Trophoblast cell (in vitro differentiated cells and primary cell): ENCODE measurements at regions not wholly inside any gene's neighbourhood (a gene's known extent, or its start where the extent isn't known, plus 50 kb on each side); places are given as distances from the start of the nearest gene placed in this dataset.
"Not testable (repeated sequence)": the region's sequence is repeated elsewhere in the genome, so short reads cannot be mapped to it uniquely, and the experiment has no call there.

Experiments used
- DNase-seq, 2 donors: peaks; one replicate each; pipeline ENCODE4 v3.0.0-alpha.2; 2016
- H2AFZ ChIP-seq: 2 replicates; pipeline ENCODE4 v1.6.1; 2013; ENCODE audit warnings: low read length, moderate library complexity, mild to moderate bottlenecking; ENCODE audit not compliant: insufficient read depth, poor library complexity
- H2AK5ac ChIP-seq: 2 replicates; pipeline ENCODE4 v1.6.1; 2013; ENCODE audit warnings: mild to moderate bottlenecking, low read length
- H2BK120ac ChIP-seq: 2 replicates; pipeline ENCODE4 v1.6.1; 2013; ENCODE audit warnings: low read length, mild to moderate bottlenecking, moderate library complexity; ENCODE audit not compliant: insufficient read depth, poor library complexity
- H2BK12ac ChIP-seq: 2 replicates; pipeline ENCODE4 v1.6.1; 2013; ENCODE audit warnings: mild to moderate bottlenecking, low read length, moderate library complexity
- H2BK5ac ChIP-seq: 2 replicates; pipeline ENCODE4 v1.6.1; 2013; ENCODE audit warnings: low read length, low read depth, moderate library complexity, mild to moderate bottlenecking; ENCODE audit not compliant: poor library complexity
- H3K14ac ChIP-seq: 2 replicates; pipeline ENCODE4 v1.6.1; 2013; ENCODE audit warnings: mild to moderate bottlenecking, low read length
- H3K18ac ChIP-seq: 2 replicates; pipeline ENCODE4 v1.6.1; 2013; ENCODE audit warnings: mild to moderate bottlenecking, low read length
- H3K23ac ChIP-seq: 2 replicates; pipeline ENCODE4 v1.6.1; 2013; ENCODE audit warnings: low read length
- H3K27ac ChIP-seq: 2 replicates; pipeline ENCODE4 v1.5.1; 2013; ENCODE audit warnings: low read depth, mild to moderate bottlenecking, inconsistent platforms, low read length, moderate library complexity
- H3K27me3 ChIP-seq: 2 replicates; pipeline ENCODE4 v1.6.1; 2013; ENCODE audit warnings: inconsistent platforms, mild to moderate bottlenecking, low read length, moderate library complexity; ENCODE audit not compliant: insufficient read depth
- H3K36me3 ChIP-seq, 2 experiments: 1 replicate in 1 of 2; 2 replicates in 1 of 2; pipeline ENCODE4 v1.6.1; 2013; ENCODE audit warnings: low read length in 2 of 2, mild to moderate bottlenecking in 2 of 2, moderate library complexity in 1 of 2; ENCODE audit not compliant: insufficient read depth in 2 of 2, control insufficient read depth in 1 of 2
- H3K4ac ChIP-seq: 2 replicates; pipeline ENCODE4 v1.6.1; 2013; ENCODE audit warnings: low read depth, mild to moderate bottlenecking, low read length, moderate library complexity
- H3K4me1 ChIP-seq, 2 experiments: 1 replicate in 1 of 2; 2 replicates in 1 of 2; pipeline ENCODE4 v1.6.1; 2013; ENCODE audit warnings: low read length in 2 of 2, mild to moderate bottlenecking in 2 of 2, moderate library complexity in 1 of 2; ENCODE audit not compliant: insufficient read depth in 2 of 2, control insufficient read depth in 1 of 2
- H3K4me2 ChIP-seq: 2 replicates; pipeline ENCODE4 v1.6.1; 2013; ENCODE audit warnings: inconsistent platforms, mild to moderate bottlenecking, low read length, moderate library complexity
- H3K4me3 ChIP-seq: 2 replicates; pipeline ENCODE4 v1.5.1; 2013; ENCODE audit warnings: mild to moderate bottlenecking, low read depth, low read length, inconsistent platforms
- H3K79me1 ChIP-seq: one replicate; pipeline ENCODE4 v1.6.1; 2013; ENCODE audit warnings: low read length
- H3K79me2 ChIP-seq: 2 replicates; pipeline ENCODE4 v1.6.1; 2013; ENCODE audit warnings: low read length, mild to moderate bottlenecking; ENCODE audit not compliant: control insufficient read depth, insufficient read depth, poor library complexity
- H3K9ac ChIP-seq: 2 replicates; pipeline ENCODE4 v1.6.1; 2013; ENCODE audit warnings: mild to moderate bottlenecking, low read length
- H3K9me3 ChIP-seq: 2 replicates; pipeline ENCODE4 v1.6.1; 2013; ENCODE audit warnings: low read depth, mild to moderate bottlenecking, control low read depth, inconsistent platforms, low read length; ENCODE audit not compliant: insufficient read depth
- H4K12ac ChIP-seq: 2 replicates; pipeline ENCODE4 v1.6.1; 2013; ENCODE audit warnings: low read depth, mild to moderate bottlenecking, low read length, moderate library complexity
- H4K8ac ChIP-seq: 2 replicates; pipeline ENCODE4 v1.6.1; 2013; ENCODE audit warnings: low read depth, mild to moderate bottlenecking, low read length, moderate library complexity
- H4K91ac ChIP-seq: one replicate; pipeline ENCODE4 v1.6.1; 2013; ENCODE audit warnings: low read depth, mild to moderate bottlenecking, low read length, moderate library complexity
- WGBS: extraction: QIAGEN DNeasy Blood & Tissue Kit; methylation state at CpG from one replicate; pipeline ENCODE4 v1.1.7; 2013; ENCODE audit warnings: missing lambda C conversion rate; ENCODE audit not compliant: insufficient read length, insufficient coverage; ENCODE audit errors: extremely low coverage; 5-methylcytosine and 5-hydroxymethylcytosine counted together

- H2AFZ ChIP-seq: no peak overlapping the region
- no peak overlapping the region for H3K4me3 ChIP-seq
- no peak overlapping the region for H2BK12ac ChIP-seq
- no peak overlapping the region for H2AK5ac ChIP-seq
- no peak overlapping the region for H3K14ac ChIP-seq
- no peak for DNase-seq
- H3K4me1 ChIP-seq: no peaks in the 10 kb centered on the region
- no peak overlapping the region for H2BK120ac ChIP-seq
- H3K79me1 ChIP-seq: no peaks in the 10 kb centered on the region
- H4K91ac ChIP-seq: no peak overlapping the region
- no peak overlapping the region for H3K27ac ChIP-seq
- no peaks in the 10 kb centered on the region for H3K27me3 ChIP-seq
- H3K36me3 ChIP-seq: no peaks in the 10 kb centered on the region
- H4K12ac ChIP-seq: no peak overlapping the region
- H2BK5ac ChIP-seq: no peak overlapping the region
- H3K18ac ChIP-seq: no peak overlapping the region
- H3K9ac ChIP-seq: no peak overlapping the region
- H3K9me3 ChIP-seq: no peaks in the 10 kb centered on the region
- no peak overlapping the region for H3K4me2 ChIP-seq
- no CpG with 5 or more reads among the region's 3 CpGs for WGBS
- no peak overlapping the region for H3K4ac ChIP-seq
- no peaks in the 10 kb centered on the region for H3K79me2 ChIP-seq
- no peak overlapping the region for H4K8ac ChIP-seq
- no peak overlapping the region for H3K23ac ChIP-seq
Observed at GRCh38 chr5:89168766-89169165, 285.8 kb upstream of the MEF2C start.

GRCh38 chr5:89164703-89165102 lies 281.7 kb upstream of the MEF2C start:
- H3K36me3 ChIP-seq, H3K4ac ChIP-seq, H2BK120ac ChIP-seq, H4K91ac ChIP-seq, H4K12ac ChIP-seq, H3K4me1 ChIP-seq, H2BK5ac ChIP-seq, H2AK5ac ChIP-seq, H3K9me3 ChIP-seq, H3K79me2 ChIP-seq, H3K18ac ChIP-seq, H4K8ac ChIP-seq, H3K14ac ChIP-seq, H3K4me2 ChIP-seq, H3K79me1 ChIP-seq, H3K23ac ChIP-seq, H3K4me3 ChIP-seq, H3K27me3 ChIP-seq, H3K9ac ChIP-seq, H3K27ac ChIP-seq, H2BK12ac ChIP-seq, H2AFZ ChIP-seq, DNase-seq: not testable (repeated sequence)
- WGBS: no CpG with 5 or more reads among the region's 2 CpGs

DNA sequence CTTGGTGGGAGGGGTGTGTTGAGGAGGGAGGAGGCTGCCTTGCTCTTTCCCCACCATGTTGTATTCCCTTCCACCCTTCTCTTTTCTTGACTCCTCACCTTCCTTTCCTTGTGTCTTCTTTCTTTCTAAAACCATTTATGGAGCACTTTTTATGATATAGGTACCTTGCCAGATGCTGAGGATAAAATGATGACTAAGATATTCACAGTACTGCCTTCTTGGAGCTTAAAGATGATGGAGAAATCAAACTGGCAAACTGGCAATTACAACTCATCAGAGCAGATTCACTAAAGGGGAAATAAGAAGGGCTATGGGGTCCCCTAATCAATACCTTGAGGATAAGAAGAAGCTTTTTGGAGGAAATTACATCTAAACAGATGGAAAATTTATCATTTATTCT lies 273.2 kb upstream of the MEF2C start:
- no peak overlapping the region for H3K9ac ChIP-seq
- no peaks in the 10 kb centered on the region for H3K9me3 ChIP-seq
- no peaks in the 10 kb centered on the region for H3K4me1 ChIP-seq
- H2BK12ac ChIP-seq: no peak overlapping the region
- no peak overlapping the region for H3K4me2 ChIP-seq
- H3K4ac ChIP-seq: no peak overlapping the region
- H3K36me3 ChIP-seq: no peaks in the 10 kb centered on the region
- H3K27me3 ChIP-seq: no peaks in the 10 kb centered on the region
- H2AFZ ChIP-seq: no peak overlapping the region
- H2BK5ac ChIP-seq: no peak overlapping the region
- H3K27ac ChIP-seq: no peak overlapping the region
- H3K79me1 ChIP-seq: no peaks in the 10 kb centered on the region
- H3K4me3 ChIP-seq: no peak overlapping the region
- no peak for DNase-seq
- no peak overlapping the region for H2AK5ac ChIP-seq
- no peaks in the 10 kb centered on the region for H3K79me2 ChIP-seq
- no peak overlapping the region for H4K8ac ChIP-seq
- no peak overlapping the region for H3K18ac ChIP-seq
- H4K91ac ChIP-seq: no peak overlapping the region
- no peak overlapping the region for H2BK120ac ChIP-seq
- H3K14ac ChIP-seq: no peak overlapping the region
- no peak overlapping the region for H3K23ac ChIP-seq
- no peak overlapping the region for H4K12ac ChIP-seq

GRCh38 chr5:89147031-89147430 lies 264.0 kb upstream of the MEF2C start:
- Histone ChIP-seq H2BK120ac (no peak overlapping the region), H3K79me2 (no peaks in the 10 kb centered on the region), H3K4me1 (no peaks in the 10 kb centered on the region), H3K79me1 (no peaks in the 10 kb centered on the region), H3K4me3 (no peak overlapping the region), H3K27me3 (no peaks in the 10 kb centered on the region), H2AFZ (no peak overlapping the region), H2AK5ac (no peak overlapping the region), H4K12ac (no peak overlapping the region), H4K91ac (no peak overlapping the region), H3K27ac (no peak overlapping the region), H3K9ac (no peak overlapping the region), H4K8ac (no peak overlapping the region), H3K18ac (no peak overlapping the region), H3K36me3 (no peaks in the 10 kb centered on the region), H2BK5ac (no peak overlapping the region), H3K23ac (no peak overlapping the region), H3K14ac (no peak overlapping the region), H3K4ac (no peak overlapping the region), H3K9me3 (no peaks in the 10 kb centered on the region), H2BK12ac (no peak overlapping the region), H3K4me2 (no peak overlapping the region)
- DNase-seq: no peak
- no CpG with 5 or more reads among the region's 1 CpG for WGBS

DNA sequence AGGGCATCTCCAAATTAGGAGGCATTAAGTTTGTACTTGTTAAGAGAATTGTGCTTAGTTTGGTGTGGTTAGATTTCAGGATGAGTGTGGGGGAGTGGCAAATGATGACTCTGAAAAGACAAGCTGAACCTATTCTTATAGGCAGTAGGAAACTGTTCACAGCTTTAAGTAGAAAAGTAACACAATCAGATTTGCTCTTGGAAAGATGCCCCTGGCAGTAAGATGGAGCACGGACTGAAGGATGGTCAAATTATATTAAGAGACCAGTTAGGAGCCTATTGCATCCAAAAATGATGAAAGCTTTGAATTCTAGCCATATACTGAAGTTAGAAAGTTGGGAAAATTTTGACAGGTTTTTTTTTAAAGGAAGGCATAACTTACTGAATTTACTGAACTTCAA lies 254.2 kb upstream of the MEF2C start:
- no peak overlapping the region for H3K4ac ChIP-seq
- no peak overlapping the region for H4K8ac ChIP-seq
- H3K18ac ChIP-seq: no peak overlapping the region
- no peaks in the 10 kb centered on the region for H3K4me1 ChIP-seq
- no peak overlapping the region for H3K9ac ChIP-seq
- no peaks in the 10 kb centered on the region for H3K79me1 ChIP-seq
- WGBS: no CpG with 5 or more reads among the region's 1 CpG
- DNase-seq: no peak
- no peak overlapping the region for H3K4me3 ChIP-seq
- H2BK12ac ChIP-seq: no peak overlapping the region
- H3K36me3 ChIP-seq: no peaks in the 10 kb centered on the region
- H3K27me3 ChIP-seq: no peaks in the 10 kb centered on the region
- no peak overlapping the region for H3K23ac ChIP-seq
- no peak overlapping the region for H2BK120ac ChIP-seq
- H4K12ac ChIP-seq: no peak overlapping the region
- H2AK5ac ChIP-seq: no peak overlapping the region
- no peaks in the 10 kb centered on the region for H3K79me2 ChIP-seq
- H4K91ac ChIP-seq: no peak overlapping the region
- no peak overlapping the region for H3K4me2 ChIP-seq
- H2BK5ac ChIP-seq: no peak overlapping the region
- H3K27ac ChIP-seq: no peak overlapping the region
- H3K9me3 ChIP-seq: no peaks in the 10 kb centered on the region
- no peak overlapping the region for H2AFZ ChIP-seq
- H3K14ac ChIP-seq: no peak overlapping the region
